Activated T-cell treated with anti-CD3 and anti-CD28 coated beads, Interleukin-2, amount 50 U/mL, for 24 hours (primary cell): ENCODE measurements at regions not wholly inside any gene's neighbourhood (a gene's known extent, or its start where the extent isn't known, plus 50 kb on each side); places are given as distances from the start of the nearest gene placed in this dataset.
"Not testable (repeated sequence)": the region's sequence is repeated elsewhere in the genome, so short reads cannot be mapped to it uniquely, and the experiment has no call there.

ENCODE experiments used
- DNase-seq: peaks from one replicate; pipeline ENCODE4 v3.0.0-alpha.2; 2020
- H3K27ac Mint-ChIP-seq: 2 replicates; pipeline ENCODE4 v1.8.0; 2020; ENCODE audit warnings: mild to moderate bottlenecking, mixed read lengths
- H3K27me3 Mint-ChIP-seq: 2 replicates; pipeline ENCODE4 v1.8.0; 2020; ENCODE audit warnings: mixed read lengths
- H3K36me3 Mint-ChIP-seq: 2 replicates; pipeline ENCODE4 v1.8.0; 2020; ENCODE audit warnings: low read depth, mixed read lengths
- H3K4me1 Mint-ChIP-seq: 2 replicates; pipeline ENCODE4 v1.8.0; 2020; ENCODE audit warnings: low read depth, mixed read lengths
- H3K4me3 Mint-ChIP-seq: 2 replicates; pipeline ENCODE4 v1.8.0; 2020; ENCODE audit warnings: mild to moderate bottlenecking, moderate library complexity, mixed read lengths
- H3K9me3 Mint-ChIP-seq: 2 replicates; pipeline ENCODE4 v1.8.0; 2020; ENCODE audit warnings: mixed read lengths

DNA sequence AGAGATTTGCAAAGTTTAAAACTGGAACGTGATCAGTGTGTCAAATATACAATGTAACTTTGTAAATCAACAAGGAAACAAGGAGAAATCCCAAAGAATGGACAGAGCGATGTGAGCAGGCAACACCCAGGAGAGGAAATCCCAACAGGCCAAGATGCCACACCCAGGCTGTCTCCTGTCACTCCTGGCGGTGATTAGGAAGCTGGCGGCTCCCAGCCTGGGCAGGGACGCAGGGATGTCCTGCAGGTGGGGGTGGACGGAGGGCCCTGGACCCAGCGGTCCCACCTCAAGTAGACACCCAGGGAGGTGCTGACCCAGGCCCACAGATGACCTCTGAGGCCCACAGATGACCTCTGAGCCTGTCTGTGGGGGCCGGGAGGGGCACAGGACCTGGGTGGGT, 271.1 kb upstream of the SFSWAP start:
- not testable (repeated sequence) for DNase-seq

DNA sequence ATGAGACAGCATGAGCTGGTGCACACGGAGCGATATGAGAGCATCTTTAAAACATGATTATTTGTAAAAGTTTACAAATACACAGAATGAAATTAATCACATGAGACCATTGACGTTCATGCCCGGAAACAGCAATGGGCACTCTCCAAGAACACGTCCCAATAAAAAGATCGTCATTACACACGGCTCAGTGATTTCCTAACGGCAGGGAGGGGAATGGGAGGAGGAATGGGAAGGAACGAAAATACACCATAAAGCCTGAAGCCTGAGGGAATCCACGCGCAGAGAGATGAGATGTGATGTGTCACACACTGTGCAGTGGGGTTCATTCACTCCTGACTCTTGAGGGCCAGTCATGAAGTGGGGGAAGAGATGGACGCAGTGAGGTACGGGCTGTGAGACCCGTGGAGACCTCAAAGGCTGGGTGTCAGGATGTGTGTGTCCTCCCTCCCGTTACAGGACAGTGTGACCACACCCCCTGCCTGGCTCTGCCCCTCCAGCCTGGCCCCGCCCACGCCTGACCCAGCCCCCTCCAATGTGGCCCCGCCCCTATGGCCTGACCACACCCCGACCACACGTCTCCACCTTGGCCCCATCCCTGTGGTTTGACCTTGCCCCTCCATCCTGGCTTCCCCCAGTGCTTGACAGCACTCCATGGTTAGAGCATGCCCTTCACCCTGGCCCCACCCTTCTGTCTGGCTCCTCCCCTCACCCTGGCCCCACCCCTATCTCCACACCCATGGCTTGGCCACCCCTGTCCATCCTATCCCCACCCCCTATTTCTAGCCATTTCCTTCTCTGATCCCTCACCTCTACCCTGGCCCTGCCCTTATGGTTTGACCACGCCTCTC, 270.5 kb upstream of the SFSWAP start:
- not testable (repeated sequence) for DNase-seq, H3K36me3 Mint-ChIP-seq, H3K4me1 Mint-ChIP-seq, H3K9me3 Mint-ChIP-seq, H3K27ac Mint-ChIP-seq, H3K4me3 Mint-ChIP-seq
- H3K27me3 Mint-ChIP-seq: peaks cover 20% of the 10 kb centered on the region

More for the DNA sequence above, 271.1 kb upstream of the SFSWAP start:
- not testable (repeated sequence) for H3K27ac Mint-ChIP-seq, H3K4me3 Mint-ChIP-seq, H3K9me3 Mint-ChIP-seq, H3K4me1 Mint-ChIP-seq, H3K36me3 Mint-ChIP-seq
- H3K27me3 Mint-ChIP-seq: peaks cover 24% of the 10 kb centered on the region

DNA sequence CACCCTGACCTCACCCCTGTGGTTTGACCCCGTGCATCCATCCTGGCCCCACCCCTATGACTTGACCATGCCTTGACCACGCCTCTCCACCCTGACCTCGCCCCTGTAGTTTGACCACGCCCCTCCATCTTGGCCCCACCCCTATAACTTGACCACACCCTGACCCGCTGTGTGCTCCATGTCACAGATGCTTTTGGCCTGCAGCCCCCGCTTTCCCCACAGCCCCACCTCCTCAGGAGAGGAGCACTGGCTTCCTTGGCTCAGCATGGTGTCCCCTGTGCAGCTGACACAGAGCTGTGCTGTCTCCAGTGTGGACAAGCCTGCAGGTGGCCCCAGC, 269.9 kb upstream of the SFSWAP start:
- no peaks in the 10 kb centered on the region for H3K4me1 Mint-ChIP-seq

GRCh38 chr12:131441638-131442336, 269.1 kb upstream of the SFSWAP start:
- DNase-seq: no peak
- no peaks in the 10 kb centered on the region for H3K4me1 Mint-ChIP-seq
- peaks cover 8% of the 10 kb centered on the region for H3K27me3 Mint-ChIP-seq
- H3K27ac Mint-ChIP-seq: no peak overlapping the region
- H3K9me3 Mint-ChIP-seq: no peaks in the 10 kb centered on the region
- H3K36me3 Mint-ChIP-seq: no peaks in the 10 kb centered on the region
- H3K4me3 Mint-ChIP-seq: no peak overlapping the region

More for the DNA sequence above, 269.9 kb upstream of the SFSWAP start:
- H3K36me3 Mint-ChIP-seq: no peaks in the 10 kb centered on the region
- no peaks in the 10 kb centered on the region for H3K9me3 Mint-ChIP-seq
- peaks cover 15% of the 10 kb centered on the region for H3K27me3 Mint-ChIP-seq
- no peak overlapping the region for H3K27ac Mint-ChIP-seq
- H3K4me3 Mint-ChIP-seq: no peak overlapping the region
- no peak for DNase-seq

GRCh38 chr12:131442337-131442918, 268.5 kb upstream of the SFSWAP start:
- H3K36me3 Mint-ChIP-seq: no peaks in the 10 kb centered on the region
- H3K9me3 Mint-ChIP-seq: no peaks in the 10 kb centered on the region
- no peak overlapping the region for H3K4me3 Mint-ChIP-seq
- peaks cover 1% of the 10 kb centered on the region for H3K27me3 Mint-ChIP-seq
- DNase-seq: no peak
- H3K27ac Mint-ChIP-seq: no peak overlapping the region
- H3K4me1 Mint-ChIP-seq: no peaks in the 10 kb centered on the region

DNA sequence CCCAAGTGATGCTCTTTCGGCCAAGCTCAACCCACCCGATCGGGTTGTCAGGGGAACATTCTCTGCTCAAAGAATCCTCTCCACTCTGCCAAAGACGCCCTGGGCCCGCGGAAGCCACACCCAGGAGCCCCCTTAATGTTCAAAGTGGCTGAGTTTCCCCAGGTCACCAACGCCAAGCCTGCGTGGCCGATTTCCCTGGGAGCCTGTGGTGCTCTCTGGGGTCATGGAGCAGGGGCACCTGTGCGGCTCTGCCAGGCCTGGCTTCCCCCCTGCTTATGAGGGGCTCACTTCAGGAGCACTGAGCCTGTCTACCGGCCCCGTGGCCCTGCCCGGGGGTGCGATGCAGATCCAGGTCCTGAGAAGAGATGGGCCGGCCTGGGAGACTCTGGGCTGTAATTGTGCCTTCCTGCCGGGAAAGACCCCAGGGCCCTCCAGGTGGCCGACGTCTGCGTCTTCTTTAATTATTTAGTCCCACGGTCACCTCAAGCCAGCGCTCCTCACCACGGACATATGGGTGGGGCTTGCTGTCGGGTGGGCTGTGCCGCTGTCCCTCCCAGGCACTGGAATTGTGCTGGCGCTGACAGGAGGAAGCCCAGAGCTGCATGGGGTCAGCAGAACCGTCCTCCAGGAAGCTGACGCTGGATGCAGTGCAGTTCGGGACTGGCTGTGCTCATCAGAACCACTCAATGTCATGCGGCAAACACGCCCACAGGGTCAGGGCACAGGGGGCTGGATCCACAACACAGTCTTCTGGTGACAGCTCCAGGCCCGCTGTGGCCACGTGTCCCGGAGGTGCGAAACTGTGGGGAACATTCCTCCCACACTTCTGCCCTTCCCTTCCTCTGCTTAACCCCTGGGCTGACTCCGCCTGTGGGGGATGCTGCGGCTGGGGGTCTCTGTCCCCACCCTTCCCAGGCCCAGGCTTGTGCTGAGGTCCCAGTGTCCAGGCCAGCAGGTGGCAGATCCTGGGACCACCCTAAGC, 267.6 kb upstream of the SFSWAP start:
- Mint-ChIP-seq H3K36me3 (no peaks in the 10 kb centered on the region), H3K4me3 (no peak overlapping the region), H3K27ac (no peak overlapping the region), H3K27me3 (no peaks in the 10 kb centered on the region), H3K9me3 (no peaks in the 10 kb centered on the region), H3K4me1 (no peaks in the 10 kb centered on the region)
- DNase-seq: no peak

DNA sequence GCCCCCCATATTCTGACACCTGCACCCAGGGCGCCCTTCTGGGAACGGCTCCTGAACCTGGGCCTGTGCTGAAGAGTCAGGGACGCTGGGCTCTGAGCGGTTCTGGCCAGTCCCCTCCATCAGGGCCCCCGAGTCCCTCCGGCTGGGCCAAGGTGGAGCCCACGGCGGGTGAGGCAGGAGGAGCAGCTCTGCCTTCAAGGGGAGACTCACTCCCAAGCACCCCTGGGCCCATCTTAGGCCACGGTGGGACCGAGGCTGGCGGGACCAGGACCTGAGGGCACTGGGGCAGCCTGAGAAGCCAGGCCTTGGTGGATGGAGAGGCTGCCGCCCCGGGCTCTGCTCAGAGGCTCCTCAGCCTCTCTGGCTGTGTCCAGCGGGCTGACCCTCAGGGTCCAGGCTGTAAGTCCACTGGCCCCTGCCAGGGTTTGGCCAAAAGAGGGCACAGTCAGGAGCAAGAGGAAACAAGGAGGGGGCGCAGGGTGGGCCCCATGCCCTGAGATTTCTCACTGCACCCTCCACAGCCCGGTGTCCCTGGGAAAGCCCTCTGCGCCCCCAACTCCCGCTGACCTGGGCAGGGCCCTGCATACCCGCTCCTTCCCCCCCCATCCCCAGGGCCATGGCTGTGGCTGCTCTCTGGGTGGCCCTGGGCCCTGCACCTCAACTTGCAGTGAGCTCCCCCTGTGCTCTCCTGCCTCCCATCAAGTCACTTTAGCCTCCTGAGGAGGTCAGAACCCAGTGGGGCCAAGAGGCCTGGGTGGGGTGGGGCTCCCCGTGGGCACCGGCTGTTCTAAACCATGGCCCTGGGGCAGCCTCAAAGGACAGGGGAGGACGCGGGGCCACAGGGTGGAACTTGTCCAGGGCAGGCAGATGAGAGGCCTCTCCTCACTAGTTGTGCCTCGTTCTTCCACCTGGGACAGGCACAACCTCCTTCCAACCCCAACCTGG, 266.4 kb upstream of the SFSWAP start:
- Mint-ChIP-seq H3K27me3 (no peaks in the 10 kb centered on the region), H3K4me3 (no peak overlapping the region), H3K4me1 (no peaks in the 10 kb centered on the region), H3K36me3 (no peaks in the 10 kb centered on the region), H3K27ac (no peak overlapping the region), H3K9me3 (peaks cover 5% of the 10 kb centered on the region)
- no peak for DNase-seq

GRCh38 chr12:131445184-131445774, 265.6 kb upstream of the SFSWAP start:
- H3K27ac Mint-ChIP-seq: no peak overlapping the region
- H3K36me3 Mint-ChIP-seq: no peaks in the 10 kb centered on the region
- no peaks in the 10 kb centered on the region for H3K4me1 Mint-ChIP-seq
- no peaks in the 10 kb centered on the region for H3K27me3 Mint-ChIP-seq
- H3K9me3 Mint-ChIP-seq: peaks cover 5% of the 10 kb centered on the region
- no peak overlapping the region for H3K4me3 Mint-ChIP-seq
- DNase-seq: no peak

DNA sequence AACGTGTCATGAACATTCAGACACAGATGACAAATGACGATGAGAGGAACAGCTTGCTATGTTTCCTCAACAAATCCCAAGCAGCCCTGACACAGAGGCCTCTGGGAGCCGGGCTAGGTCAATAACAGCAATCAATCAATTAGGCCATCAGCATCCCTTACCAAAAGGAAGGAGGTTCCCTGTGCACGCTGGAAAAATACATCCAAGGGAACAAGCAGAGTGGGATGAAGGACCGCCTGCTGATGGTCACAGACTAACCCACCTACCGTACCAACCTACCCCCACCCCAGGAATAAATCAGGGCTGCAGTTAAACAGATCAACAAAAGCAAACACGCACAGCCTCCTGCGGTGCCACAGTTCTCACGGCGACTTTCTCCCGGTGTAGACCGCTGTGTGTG, 265.1 kb upstream of the SFSWAP start:
- H3K27ac Mint-ChIP-seq: no peak overlapping the region
- H3K4me3 Mint-ChIP-seq: no peak overlapping the region
- no peak for DNase-seq
- no peaks in the 10 kb centered on the region for H3K4me1 Mint-ChIP-seq
- H3K36me3 Mint-ChIP-seq: no peaks in the 10 kb centered on the region
- H3K27me3 Mint-ChIP-seq: no peaks in the 10 kb centered on the region
- peaks cover 5% of the 10 kb centered on the region for H3K9me3 Mint-ChIP-seq

- H3K9me3 Mint-ChIP-seq: peaks cover 11% of the 10 kb centered on the region
- H3K27me3 Mint-ChIP-seq, H3K36me3 Mint-ChIP-seq, H3K4me1 Mint-ChIP-seq, H3K27ac Mint-ChIP-seq, H3K4me3 Mint-ChIP-seq, DNase-seq: not testable (repeated sequence)
Observed at GRCh38 chr12:131447636-131448035, 263.3 kb upstream of the SFSWAP start.

- H3K27me3 Mint-ChIP-seq: peaks cover 11% of the 10 kb centered on the region
- H3K4me3 Mint-ChIP-seq: no peak overlapping the region
- no peaks in the 10 kb centered on the region for H3K4me1 Mint-ChIP-seq
- H3K27ac Mint-ChIP-seq: no peak overlapping the region
- peaks cover 11% of the 10 kb centered on the region for H3K9me3 Mint-ChIP-seq
- no peaks in the 10 kb centered on the region for H3K36me3 Mint-ChIP-seq
- no peak for DNase-seq
Observed at GRCh38 chr12:131448254-131448795, 262.6 kb upstream of the SFSWAP start.

DNA sequence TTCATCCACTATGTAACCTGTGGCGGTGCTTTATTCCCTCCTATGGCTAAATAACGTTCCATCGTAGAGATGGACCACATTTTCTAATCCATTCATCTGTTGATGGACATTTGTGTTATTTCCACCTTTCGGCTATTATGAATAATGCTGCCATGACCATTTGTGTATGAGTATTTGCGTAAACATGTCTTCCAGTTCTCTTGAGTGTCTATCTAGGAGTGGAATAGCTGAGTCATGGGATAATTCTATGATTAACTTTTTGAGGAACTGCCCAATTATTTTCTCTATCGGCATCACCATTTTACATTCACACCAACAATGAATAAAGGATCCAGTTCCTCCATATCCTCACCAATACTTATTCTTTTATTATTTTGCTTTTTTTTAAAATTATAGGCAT, 261.9 kb upstream of the SFSWAP start:
- no peaks in the 10 kb centered on the region for H3K4me1 Mint-ChIP-seq
- no peak overlapping the region for H3K4me3 Mint-ChIP-seq
- H3K27ac Mint-ChIP-seq: no peak overlapping the region
- H3K9me3 Mint-ChIP-seq: peaks cover 11% of the 10 kb centered on the region
- no peaks in the 10 kb centered on the region for H3K36me3 Mint-ChIP-seq
- H3K27me3 Mint-ChIP-seq: peaks cover 11% of the 10 kb centered on the region
- DNase-seq: no peak

GRCh38 chr12:131452444-131452860, 258.4 kb upstream of the SFSWAP start:
- H3K4me1 Mint-ChIP-seq: no peaks in the 10 kb centered on the region
- H3K27ac Mint-ChIP-seq: no peak overlapping the region
- peaks cover 11% of the 10 kb centered on the region for H3K9me3 Mint-ChIP-seq
- no peak overlapping the region for H3K4me3 Mint-ChIP-seq
- peaks cover 31% of the 10 kb centered on the region for H3K27me3 Mint-ChIP-seq
- no peak for DNase-seq
- no peaks in the 10 kb centered on the region for H3K36me3 Mint-ChIP-seq
